HG03175 (cell line): ENCODE measurements at regions not wholly inside any gene's neighbourhood (a gene's known extent, or its start where the extent isn't known, plus 50 kb on each side); places are given as distances from the start of the nearest gene placed in this dataset.

ENCODE experiments used
- ATAC-seq: cut with Tn5 transposase; IDR thresholded peaks from one replicate; pipeline ENCODE4 v1.9.1; 2021; ENCODE audit warnings: mild to moderate bottlenecking, moderate library complexity; ENCODE audit not compliant: unreplicated experiment

DNA sequence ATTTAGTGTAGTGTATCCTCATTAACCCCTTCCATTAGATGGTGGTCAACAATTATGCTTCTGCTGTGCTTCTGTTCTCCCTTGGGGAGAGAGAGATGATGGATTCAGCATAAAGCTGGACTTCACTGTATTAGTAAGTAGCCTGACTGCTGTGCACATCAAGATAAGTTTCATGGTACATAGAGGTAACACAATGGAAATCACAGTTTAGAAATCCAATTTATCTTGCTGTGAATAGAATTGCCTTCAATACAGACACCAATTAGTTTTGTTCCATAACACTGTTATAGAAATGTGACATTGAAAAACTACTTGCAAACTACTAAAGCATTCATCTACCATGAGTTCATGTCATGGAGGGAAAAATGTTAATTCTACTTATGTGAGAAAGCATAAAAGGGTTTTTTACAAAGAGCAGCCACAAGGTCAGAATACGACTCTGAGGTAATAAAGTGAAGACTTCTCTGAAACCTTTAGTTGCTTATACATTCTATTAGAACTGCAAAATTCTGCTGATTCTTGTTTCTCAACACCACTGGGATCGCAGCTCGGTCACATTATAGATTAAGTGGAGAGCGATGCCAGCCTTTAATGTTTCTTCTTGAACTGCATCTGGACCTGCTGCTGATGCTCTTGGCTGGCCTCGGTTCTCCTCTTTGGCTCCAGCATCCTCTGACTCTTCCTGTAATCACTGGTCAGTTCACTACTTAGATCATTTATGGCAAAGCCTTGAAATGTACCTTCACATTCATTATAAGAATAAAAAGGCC lies 190.8 kb downstream of the ATP23 start:
- no peak for ATAC-seq

DNA sequence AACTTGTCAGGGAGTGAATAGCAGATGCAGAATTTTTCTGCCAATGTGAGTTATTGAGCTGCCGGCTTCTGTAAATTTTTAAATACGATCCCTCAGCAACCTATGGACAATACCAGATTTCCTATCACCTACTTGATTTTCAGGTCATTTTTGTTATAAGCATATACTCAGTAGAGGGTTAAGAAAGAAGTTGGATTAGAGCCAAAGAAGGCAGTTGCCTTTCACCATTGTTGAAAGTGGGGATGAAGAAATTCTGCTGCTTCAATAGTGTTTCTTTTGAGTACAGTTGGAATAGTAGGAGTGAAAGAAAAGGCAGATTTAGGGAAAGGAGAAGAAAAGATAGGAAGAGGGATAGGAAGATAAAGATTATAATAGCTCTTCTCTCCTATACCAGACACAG lies 197.1 kb downstream of the ATP23 start:
- ATAC-seq: no peak

DNA sequence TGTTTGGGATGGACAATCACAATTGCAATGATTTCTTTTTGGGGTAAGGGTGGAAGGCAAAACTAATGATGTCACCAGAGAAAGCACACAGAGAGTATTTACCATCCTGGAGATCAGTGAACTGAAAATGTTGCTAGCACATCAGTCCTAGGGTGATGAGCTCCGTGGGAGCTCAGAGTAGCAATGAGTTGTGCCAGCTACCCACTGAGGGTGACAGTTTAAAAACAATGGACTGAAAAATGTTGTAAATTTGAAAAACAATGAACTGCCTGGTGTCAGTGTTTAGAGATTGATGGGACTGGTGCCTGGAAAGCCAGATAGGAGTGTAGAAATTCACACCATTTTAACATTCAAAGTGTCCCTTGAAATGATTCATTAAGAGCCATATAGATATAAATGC lies 198.5 kb downstream of the ATP23 start:
- ATAC-seq: no peak

DNA sequence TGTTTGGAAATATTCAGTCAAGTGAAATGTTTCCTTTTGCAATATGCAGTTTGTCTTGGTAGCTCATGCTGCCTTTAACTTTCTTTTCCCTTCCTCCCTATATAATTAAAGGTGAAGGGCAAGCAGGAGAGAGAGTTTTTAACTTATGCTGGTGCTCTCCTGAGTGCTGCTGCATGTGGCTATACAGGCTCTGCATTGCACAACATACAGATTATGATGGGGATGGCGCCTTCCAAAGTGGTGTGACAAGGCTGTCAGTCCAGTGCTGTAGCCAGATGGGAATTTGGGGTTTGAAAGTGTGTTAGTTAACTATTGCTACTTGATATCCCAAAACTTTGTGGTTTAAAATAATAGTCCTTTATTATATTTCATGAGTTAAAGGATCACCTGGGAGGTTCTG lies 199.0 kb downstream of the ATP23 start:
- no peak for ATAC-seq

DNA sequence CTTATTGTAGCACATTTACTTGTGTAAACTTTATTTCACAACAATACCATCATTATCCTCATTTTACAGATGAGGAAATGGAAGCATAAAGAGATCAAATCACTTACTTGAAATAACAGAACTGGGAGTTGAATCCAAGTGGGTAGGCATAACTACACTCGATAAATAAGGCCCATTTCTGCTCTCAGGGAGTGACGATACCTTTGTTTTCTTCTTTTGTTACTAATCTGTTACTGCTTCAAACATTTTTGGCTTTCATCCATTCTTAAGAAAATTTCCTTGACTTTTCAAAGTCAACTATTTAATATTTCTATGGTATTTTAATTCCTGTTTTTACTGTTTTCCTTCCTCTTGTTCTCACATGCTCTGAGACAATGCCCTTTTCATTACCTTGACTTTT lies 201.6 kb downstream of the ATP23 start:
- no peak for ATAC-seq

- ATAC-seq: no peak
These were observed 202.2 kb downstream of the ATP23 start for GRCh38 chr12:58143498-58143995.

DNA sequence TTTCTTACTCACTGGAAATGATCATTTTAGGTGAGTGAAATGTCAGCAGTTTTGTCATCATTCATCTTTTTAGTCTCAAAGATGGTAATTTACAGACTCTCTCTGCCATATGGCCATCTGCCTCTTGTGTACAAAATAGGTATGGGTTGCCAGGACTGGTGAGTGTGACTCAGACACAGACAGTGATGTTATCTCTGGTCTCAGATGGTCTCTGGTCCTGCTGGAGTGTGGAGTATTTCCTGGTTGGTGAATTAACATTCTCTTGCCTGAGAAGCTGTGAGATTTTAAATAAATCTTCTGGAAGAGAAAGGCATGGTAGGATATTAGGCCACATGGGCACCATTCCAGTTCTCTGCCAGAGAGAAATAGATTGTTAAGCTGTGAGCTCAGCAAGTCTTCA lies 207.0 kb downstream of the ATP23 start:
- ATAC-seq: no peak

DNA sequence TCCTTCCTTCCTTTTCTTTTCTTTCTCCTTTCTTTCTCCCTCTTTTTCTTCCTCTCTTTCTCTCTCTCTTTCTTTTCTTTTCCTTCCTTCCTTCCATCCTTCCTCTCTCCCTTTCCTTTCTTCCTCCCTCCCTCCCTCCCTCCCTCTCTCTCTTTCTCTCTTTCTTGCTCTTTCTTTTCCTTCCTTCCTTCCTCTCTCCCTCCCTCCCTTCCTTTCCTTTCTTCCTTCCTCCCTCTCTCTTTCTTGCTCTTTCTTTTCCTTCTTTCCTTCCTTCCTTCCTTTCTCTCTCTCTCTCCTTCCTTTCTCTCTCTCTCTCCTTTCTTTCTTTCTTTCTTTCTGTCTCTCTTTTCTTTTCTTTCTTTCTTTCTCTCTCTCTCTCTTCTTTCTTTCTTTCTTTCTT lies 207.6 kb downstream of the ATP23 start:
- ATAC-seq: no peak

- no peak for ATAC-seq
These were observed 213.0 kb downstream of the ATP23 start for GRCh38 chr12:58154359-58154758.

- no peak for ATAC-seq
These were observed 215.3 kb downstream of the ATP23 start for GRCh38 chr12:58156697-58157096.

- no peak for ATAC-seq
These were observed 218.6 kb downstream of the ATP23 start for GRCh38 chr12:58159941-58160340.

DNA sequence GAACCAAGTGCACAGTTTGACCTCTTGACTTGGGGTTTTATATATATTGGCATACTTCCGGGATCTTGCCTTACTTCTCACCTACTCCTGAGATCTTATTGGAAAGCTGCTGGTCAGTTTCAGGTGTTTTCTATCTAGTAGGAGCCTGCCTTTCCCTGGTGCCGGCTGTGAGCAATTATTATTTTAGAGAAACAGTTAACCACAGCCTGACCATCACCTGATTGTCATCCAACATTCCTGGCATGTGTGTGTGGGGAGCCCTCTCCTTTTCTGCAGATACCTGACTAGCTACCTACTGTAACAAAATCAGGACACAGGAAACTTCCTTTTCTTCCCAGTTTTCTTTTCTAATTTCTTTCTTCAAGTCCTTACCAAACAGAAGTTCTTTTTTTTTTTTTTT lies 220.4 kb downstream of the ATP23 start:
- ATAC-seq: no peak

DNA sequence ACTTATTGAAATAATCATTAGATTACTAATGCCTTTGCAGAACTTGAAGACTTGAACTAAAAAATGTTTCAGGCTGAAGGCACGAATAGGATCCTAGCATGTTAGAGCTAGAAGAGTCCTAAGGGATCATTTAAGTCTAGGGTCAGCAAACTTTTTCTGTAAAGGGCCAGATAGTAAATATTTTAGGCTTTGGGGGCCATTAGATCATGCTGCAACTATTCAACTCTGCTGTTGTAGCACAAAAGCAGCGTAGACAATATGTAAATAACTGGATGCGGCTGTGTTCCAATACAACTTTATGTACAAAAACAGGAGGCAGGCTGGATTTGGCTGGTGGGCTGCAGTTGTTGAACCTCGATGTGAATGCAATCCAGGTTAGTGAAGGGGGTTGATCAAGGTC lies 221.7 kb downstream of the ATP23 start:
- ATAC-seq: no peak

GRCh38 chr12:58166643-58167042 lies 225.3 kb downstream of the ATP23 start:
- no peak for ATAC-seq

- ATAC-seq: no peak
These were observed 226.3 kb downstream of the ATP23 start for GRCh38 chr12:58167622-58168021.

DNA sequence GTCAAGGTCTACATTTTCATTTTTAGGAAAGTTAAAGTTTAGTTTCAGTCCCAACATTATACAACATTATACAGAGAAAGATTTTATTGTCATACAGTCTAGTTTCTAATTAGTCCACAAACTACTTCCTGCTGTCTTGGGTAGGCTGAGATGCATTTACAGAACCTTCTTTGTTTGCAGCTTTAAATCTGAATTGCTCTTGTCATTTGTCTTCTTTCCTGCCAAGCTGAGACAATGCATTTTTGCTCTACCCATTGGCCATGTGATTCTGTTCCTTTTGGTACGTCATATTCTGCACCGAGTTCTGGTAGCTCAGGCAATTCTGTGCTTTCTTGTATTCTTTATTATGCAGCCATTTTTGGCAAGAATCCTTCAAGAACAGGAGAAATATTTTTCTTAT lies 228.5 kb downstream of the ATP23 start:
- no peak for ATAC-seq

DNA sequence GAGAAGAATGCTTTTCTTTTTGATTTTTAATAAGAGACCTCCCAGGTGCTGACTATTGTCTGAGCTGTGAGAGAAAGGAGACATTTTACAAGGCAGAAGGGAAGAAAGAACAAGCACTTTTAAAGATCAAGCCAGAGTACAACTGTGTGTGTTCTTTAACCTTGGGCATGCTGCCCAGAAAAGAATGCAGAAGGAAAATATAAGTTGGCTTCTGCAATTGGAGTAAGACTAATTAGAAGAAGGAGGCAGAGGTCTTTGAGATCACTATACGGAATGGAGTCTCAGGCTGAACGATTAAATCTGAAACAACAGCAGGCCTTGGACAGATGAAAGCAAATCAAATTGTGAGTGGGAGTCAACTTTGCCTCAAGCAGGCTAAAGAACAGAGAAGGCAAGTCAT lies 230.5 kb downstream of the ATP23 start:
- ATAC-seq: no peak

DNA sequence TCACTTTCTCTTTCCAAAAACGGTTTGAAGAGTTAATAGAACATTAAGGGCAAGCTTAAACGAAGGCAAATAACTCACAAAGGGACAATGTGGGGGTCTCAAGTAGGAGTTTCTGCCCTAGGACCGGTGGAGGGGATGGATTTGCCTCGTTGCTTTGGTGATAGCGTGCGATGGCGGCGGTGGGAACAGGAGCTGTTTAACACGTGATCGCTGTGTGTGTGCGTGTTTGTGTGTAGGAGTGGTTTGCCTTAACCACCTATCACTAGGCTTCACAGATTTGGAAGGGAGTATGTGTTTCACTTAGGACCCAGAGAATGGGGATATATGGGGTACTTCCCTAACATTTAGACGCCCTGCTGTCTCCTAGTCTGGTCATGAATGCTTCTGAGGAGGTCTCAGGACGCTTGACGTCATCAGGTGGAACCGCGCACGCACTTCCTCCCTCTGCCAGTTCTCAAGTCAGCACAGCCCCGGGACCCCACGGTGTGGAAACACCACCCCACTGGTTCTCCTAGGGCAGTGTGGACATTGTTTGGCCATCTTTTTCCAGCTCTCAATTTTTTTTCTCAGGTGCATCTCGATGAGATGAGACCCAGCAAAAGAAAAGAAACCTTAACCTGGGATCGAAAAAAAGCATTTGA lies 231.2 kb downstream of the ATP23 start:
- ATAC-seq: no peak

DNA sequence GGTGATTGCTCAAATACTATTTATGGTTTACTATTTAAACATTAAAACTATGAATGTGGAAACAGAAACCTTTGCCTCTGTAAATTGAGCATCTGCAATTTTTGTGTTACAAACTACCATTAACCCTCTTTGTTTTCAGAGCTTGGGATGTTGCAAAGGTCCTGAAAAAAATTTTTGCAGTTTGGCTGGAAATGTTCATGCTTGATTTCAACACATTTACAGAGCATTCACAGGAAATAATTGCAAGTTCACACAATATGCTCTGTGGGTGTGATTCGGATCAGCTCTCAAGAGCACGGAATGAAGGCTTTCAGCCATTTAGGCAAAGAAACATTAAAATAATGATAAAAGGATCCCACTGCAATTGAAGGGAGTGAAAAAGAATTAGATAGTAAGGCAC lies 232.9 kb downstream of the ATP23 start:
- no peak for ATAC-seq

GRCh38 chr12:58176296-58176869 lies 235.0 kb downstream of the ATP23 start:
- ATAC-seq: no peak

DNA sequence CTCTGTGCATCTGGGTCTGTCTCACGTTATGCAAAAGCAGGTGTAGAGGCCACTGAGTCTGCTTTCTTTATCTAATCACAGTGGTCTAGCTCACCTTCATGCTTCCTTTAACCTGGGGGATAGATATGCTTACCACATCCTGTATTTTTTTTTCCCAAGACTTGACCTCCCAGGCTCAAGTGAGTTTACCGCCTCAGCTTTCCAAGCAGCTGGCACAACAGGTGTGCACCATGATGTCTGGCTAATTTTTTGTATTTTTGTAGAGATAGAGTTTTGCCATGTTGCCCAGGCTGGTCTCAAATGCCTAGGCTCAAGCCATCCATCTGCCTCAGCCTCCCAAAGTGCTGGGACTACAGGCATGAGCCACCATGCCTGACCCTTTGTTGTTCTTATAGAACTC lies 236.0 kb downstream of the ATP23 start:
- ATAC-seq: no peak

GRCh38 chr12:58184212-58184611 lies 242.8 kb downstream of the ATP23 start:
- no peak for ATAC-seq
